ENCODE measurements at regions not wholly inside any gene's neighbourhood (a gene's known extent, or its start where the extent isn't known, plus 50 kb on each side); places are given as distances from the start of the nearest gene placed in this dataset.

- Mint-ChIP-seq H3K27ac (no peak overlapping the region), H3K9me3 (ENCODE audit: low read depth) (no peaks in the 10 kb centered on the region), H3K4me1 (ENCODE audit: low read depth) (no peaks in the 10 kb centered on the region), H3K36me3 (ENCODE audit: insufficient read depth) (no peaks in the 10 kb centered on the region), H3K4me3 (ENCODE audit: low read depth) (no peak overlapping the region), H3K27me3 (no peaks in the 10 kb centered on the region)
- no peak for TF ChIP-seq CTCF (IDR thresholded peaks at IDR 0.05; ENCODE audit: unreplicated experiment)
- no peak for DNase-seq (ENCODE audit: low spot score, unreplicated experiment)
Measured at GRCh38 chr9:80359941-80360881, 788.4 kb downstream of the TLE4 start.

GRCh38 chr9:80359291-80359690 is 787.5 kb downstream of the TLE4 start:
- H3K9me3 Mint-ChIP-seq (ENCODE audit: low read depth) = no peaks in the 10 kb centered on the region
- no peak for DNase-seq (ENCODE audit: low spot score, unreplicated experiment)
- no peaks in the 10 kb centered on the region for H3K27me3 Mint-ChIP-seq
- no peak for TF ChIP-seq CTCF (IDR thresholded peaks at IDR 0.05; ENCODE audit: unreplicated experiment)
- no peaks in the 10 kb centered on the region for H3K36me3 Mint-ChIP-seq (ENCODE audit: insufficient read depth)
- H3K27ac Mint-ChIP-seq = no peak overlapping the region
- no peak overlapping the region for H3K4me3 Mint-ChIP-seq (ENCODE audit: low read depth)
- no peaks in the 10 kb centered on the region for H3K4me1 Mint-ChIP-seq (ENCODE audit: low read depth)

GRCh38 chr9:80352967-80353366 is 781.2 kb downstream of the TLE4 start:
- DNase-seq (ENCODE audit: low spot score, unreplicated experiment) = no peak
- Mint-ChIP-seq H3K27me3 (no peaks in the 10 kb centered on the region), H3K4me1 (ENCODE audit: low read depth) (peaks cover 12% of the 10 kb centered on the region), H3K4me3 (ENCODE audit: low read depth) (no peak overlapping the region), H3K27ac (no peak overlapping the region), H3K36me3 (ENCODE audit: insufficient read depth) (no peaks in the 10 kb centered on the region), H3K9me3 (ENCODE audit: low read depth) (peaks cover 7% of the 10 kb centered on the region)
- TF ChIP-seq CTCF (IDR thresholded peaks at IDR 0.05; ENCODE audit: unreplicated experiment) = no peak

- no peak for DNase-seq (ENCODE audit: low spot score, unreplicated experiment)
- no peak for TF ChIP-seq CTCF (IDR thresholded peaks at IDR 0.05; ENCODE audit: unreplicated experiment)
- peaks cover 12% of the 10 kb centered on the region for H3K4me1 Mint-ChIP-seq (ENCODE audit: low read depth)
- no peak overlapping the region for H3K4me3 Mint-ChIP-seq (ENCODE audit: low read depth)
- H3K27me3 Mint-ChIP-seq = no peaks in the 10 kb centered on the region
- H3K9me3 Mint-ChIP-seq (ENCODE audit: low read depth) = peaks cover 11% of the 10 kb centered on the region
- no peaks in the 10 kb centered on the region for H3K36me3 Mint-ChIP-seq (ENCODE audit: insufficient read depth)
- H3K27ac Mint-ChIP-seq = no peak overlapping the region
Measured at GRCh38 chr9:80351612-80352011, 779.8 kb downstream of the TLE4 start.

GRCh38 chr9:80326105-80326504 is 754.3 kb downstream of the TLE4 start:
- Mint-ChIP-seq H3K36me3 (ENCODE audit: insufficient read depth) (no peaks in the 10 kb centered on the region), H3K9me3 (ENCODE audit: low read depth) (no peaks in the 10 kb centered on the region), H3K4me3 (ENCODE audit: low read depth) (no peak overlapping the region), H3K4me1 (ENCODE audit: low read depth) (no peaks in the 10 kb centered on the region), H3K27me3 (no peaks in the 10 kb centered on the region), H3K27ac (no peak overlapping the region)
- no peak for TF ChIP-seq CTCF (IDR thresholded peaks at IDR 0.05; ENCODE audit: unreplicated experiment)
- DNase-seq (ENCODE audit: low spot score, unreplicated experiment) = no peak

All from progenitor cell of endocrine pancreas (in vitro differentiated cells).